Central memory CD4-positive, alpha-beta T cell (primary cell): ENCODE measurements at regions not wholly inside any gene's neighbourhood (a gene's known extent, or its start where the extent isn't known, plus 50 kb on each side); places are given as distances from the start of the nearest gene placed in this dataset.
"Not testable (repeated sequence)": the region's sequence is repeated elsewhere in the genome, so short reads cannot be mapped to it uniquely, and the experiment has no call there.

Experiments
- DNase-seq: peaks from one replicate; pipeline ENCODE4 v3.0.0; 2022

DNA sequence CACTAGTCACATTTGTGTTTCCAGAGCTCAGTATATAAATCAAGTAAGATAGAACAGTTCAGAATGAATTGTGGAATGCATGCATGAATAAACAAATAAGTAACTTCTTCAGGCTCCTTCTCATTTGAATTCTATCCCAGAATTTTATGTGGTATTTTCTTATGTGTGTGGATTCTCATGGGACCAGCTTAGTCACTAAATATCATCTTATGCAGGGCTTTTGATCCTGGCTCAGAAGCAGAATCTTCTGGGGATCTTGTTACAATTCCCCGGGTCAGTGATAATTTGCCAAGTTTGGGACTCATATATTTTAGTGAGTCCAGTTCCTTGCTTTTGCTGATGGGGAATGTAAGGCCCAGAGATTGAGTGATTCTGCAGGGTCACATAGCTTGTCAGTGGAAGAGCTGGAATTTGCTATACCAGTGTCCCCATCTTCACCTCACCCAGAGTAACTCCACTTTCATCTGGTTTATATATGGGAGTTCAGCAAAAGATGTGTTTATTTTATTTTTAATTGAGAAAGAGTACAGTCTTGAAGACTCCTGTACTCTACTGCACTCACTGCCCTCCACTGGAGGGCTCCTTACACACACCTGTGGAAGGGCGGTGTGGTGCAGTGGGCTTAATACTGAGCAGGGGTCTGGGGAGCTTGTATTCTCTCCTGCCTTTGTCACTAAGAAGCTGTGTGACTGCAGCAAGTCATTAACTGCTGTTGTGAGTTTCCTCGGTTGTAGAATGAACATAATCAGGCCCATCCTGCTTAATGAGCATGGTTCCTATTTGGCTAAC lies 198.2 kb upstream of the CXorf66 start:
- no peak for DNase-seq

DNA sequence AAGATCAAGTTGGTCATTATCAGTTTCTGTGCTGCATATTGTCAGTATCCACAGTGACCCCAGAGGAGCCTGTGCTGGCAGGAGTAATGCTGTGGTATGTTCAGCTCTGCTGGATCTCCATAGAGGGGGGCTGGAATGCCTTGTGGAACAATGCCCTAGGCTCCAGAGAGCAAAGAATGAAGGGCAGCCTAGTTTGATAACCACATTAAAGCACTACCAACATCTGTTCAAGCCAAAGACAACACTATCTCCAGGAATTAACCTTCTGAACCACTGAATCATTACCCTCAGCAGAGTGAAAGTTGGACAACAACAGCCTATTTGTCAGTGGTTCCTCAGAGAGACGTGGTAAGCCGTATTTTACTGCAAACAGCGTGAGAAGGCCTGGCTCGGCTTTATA lies 192.3 kb upstream of the CXorf66 start:
- DNase-seq = no peak

DNA sequence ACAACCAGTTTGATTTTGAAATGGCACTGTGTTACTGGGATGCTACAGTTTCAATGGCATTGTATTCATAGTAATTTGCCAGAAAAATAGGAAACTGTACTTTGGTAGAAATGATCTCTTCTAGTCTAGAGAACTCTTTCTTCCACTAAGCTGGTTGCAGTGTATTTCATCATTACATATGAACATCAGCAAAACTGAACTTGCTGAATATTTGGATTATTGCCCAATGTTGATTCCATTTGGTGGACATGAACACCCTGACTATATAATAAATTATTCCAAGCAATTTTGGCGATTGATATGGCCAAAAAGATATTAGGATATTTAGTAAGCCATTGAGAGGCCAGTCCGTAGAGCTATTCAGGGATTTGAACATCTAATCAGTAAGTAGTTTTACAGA lies 191.8 kb upstream of the CXorf66 start:
- no peak for DNase-seq

DNA sequence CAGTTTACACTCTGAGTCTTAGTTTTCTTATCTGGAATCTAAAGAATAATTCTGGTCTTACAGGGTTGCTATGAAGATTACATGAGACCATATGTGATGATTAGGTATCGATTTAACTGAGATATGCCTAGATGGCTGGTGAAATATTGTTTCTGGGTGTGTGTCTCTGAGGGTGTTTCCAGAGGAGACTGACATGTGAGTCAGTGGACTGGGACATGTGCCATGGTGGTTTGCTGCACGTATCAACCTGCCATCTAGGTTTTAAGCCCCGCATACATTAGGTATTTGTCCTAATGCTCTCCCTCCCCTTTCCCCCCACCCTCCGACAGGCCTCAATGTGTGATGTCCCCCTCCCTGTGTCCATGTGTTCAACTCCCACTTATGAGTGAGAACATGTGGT lies 186.0 kb upstream of the CXorf66 start:
- no peak for DNase-seq

DNA sequence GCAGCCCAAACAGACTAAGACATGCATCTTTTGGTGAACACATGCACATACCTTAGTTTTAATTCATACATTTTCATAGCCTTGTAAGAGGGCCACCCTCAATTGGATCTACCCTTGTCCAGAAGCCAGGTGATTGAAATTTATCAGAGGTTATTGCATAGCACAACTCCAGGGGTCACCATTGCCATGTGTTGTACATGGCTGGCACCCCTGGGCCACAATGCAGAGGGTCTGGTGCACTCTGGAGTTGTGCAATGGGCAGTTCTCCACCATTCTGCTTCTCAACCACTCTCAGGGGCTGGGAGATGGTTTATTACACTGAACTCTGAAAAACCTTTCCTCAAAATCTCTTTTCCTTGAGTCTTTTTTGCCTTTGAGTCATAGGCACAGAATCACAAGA lies 184.4 kb upstream of the CXorf66 start:
- DNase-seq = no peak

DNA sequence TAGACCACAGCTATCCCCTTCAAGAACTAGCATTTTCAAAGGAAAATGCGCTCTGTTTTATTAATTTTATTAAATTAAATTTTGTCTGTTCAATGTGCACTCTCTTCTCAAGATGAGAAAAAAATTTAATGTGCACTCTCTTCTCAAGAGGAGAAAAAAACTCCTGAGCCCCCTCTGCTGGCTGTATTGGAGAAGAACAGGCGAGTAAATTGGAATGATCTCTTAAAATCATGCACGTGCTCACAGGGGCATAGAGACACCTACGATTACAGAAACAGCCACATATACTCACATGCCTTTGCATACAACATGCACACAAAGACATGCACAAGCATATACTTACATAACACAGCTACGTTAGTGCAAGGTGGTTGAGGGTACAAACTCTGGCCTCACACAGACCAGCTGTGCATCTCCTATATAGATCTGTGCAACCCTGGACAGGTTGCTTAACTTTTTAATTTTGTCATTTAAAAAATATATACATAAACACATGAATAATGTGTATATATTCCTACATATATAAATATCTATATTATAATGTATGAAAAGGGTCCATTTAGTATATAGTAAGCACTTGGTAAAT lies 176.2 kb upstream of the CXorf66 start:
- peak; percentile 17 for DNase-seq

DNA sequence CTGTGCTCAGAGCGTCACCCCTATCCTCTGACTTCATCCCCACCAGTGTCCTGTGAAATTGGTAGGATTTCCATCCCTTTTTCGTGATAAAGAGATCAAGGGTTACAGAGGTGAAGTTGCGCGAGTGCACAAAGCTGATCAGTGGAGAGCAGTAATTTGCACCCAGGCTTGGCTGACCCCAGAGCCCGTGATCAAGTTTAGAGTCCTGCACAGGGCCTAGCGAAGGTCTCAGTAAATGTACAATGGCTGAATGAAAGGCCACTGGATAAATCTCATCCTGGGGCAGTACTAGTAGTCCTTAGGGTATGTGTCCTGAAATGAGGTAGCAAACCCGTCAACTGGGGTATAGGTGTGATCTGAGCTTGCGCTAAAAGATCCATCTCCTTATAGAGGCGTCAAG lies 173.2 kb upstream of the CXorf66 start:
- DNase-seq = not testable (repeated sequence)

DNA sequence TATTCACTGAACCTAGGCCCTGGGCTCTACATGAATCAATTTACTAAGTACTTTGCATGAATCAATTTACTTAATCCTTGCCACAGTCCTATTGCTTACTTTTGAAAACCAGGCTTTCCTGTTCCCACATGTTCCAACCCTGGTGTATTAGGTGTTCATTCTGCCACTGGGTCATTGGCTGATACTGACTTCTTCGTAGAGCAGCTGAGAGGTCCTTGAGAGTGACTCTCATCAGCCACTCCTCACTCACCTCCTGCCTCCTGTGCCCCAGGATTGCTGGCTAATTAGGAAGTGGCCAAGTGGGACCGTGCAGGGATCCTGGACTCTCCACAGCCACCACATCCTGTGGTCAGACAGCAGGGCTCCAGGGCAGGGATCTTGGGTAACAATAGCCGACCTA lies 172.7 kb upstream of the CXorf66 start:
- DNase-seq = not testable (repeated sequence)

DNA sequence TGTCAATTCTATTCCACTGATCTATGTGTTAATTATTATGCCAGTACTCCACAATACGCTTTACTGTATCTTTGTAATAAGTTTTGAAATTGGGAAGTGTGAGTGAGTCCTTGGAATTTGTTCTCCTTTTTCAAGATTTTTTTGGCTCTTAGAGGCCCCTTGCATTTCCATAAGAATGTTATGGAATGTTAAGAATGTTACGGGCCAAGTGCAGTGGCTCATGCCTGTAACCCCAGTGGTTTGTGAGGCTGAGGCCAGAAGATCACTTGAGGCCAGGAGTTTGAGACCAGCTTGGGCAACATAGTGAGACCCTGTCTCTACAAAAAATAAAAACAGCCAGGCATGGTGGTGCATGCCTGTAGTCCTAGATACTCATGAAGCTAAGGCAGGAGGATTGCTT lies 167.6 kb upstream of the CXorf66 start:
- no peak for DNase-seq

DNA sequence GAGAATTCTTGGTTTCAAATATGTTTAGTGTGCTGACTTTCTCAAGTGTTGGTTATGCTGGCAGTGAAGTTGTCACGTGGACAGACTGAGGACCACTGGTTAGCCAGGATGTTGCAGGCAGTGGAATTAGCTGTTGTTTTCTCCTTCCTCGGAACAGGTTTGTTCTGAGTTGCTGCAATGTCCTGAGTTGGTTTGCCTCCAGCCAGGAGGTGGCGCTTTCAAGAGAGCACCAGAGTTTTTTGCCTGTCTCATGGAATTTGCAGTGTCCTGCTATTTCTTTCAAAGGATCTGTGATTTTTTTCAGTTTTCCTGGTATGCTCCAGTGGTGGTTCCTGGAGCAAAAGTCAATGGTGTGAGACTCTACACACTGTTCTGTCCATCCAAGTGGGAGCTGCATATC lies 158.1 kb upstream of the CXorf66 start:
- DNase-seq = no peak

DNA sequence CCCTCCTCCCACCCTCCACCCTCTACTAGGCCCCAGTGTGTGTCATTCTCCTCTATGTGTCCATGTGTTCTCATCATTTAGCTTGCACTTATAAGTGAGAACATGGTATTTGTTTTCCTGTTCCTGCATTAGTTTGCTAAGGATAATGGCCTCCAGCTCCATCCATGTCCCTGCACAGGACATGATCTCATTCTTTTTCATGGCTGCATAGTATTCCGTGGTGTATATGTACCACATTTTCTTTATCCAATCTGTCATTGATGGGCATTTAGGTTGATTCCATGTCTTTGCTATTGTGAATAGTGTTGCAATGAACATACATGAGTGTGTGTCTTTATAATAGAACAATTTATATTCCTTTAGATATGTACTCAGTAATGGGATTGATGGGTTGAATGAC lies 148.7 kb upstream of the CXorf66 start:
- not testable (repeated sequence) for DNase-seq

DNA sequence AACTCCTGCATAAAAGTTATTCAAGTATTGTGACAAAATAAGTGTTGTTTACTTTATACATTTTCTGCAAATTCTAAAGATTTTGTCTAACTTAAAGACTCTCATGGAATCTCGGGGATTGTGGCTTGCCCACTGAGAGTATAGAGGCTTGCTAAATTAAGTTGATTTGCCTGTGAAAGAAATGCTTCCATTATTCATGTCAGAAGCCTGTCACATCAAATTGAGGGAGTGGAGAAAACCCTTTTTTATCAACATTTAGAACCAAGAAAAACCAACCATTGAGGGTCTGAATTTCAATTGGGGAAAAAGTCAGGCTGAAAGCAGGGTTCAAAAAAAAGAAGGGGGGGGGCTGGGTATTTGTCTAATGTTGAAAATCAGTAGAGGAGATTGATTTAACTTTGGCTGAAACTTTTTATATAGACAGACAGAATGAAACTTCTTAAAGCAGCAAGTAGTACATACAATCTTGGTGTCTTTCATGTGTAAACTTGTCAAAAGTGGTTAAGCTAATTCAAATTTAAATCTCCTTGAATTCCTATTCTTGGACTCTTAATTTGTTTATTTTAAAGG lies 144.8 kb upstream of the CXorf66 start:
- no peak for DNase-seq

DNA sequence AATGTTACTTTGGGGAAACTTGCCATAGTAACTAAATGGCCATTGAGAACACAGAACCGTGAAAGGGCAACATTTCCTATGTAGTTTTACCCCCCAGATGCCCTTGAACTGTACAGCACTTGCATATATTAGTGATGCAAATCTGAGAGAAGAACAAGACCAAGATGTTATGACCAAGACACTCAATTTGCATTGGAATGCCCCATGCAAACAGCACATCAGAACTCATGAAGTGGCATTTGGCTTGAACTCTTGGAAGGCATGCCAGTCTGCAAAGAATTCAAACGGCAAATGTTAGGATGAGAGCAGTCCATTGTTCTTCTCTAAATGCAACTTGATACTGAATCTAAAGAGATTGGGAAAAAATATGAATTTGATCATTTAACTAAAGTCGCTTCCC lies 139.4 kb upstream of the CXorf66 start:
- no peak for DNase-seq

DNA sequence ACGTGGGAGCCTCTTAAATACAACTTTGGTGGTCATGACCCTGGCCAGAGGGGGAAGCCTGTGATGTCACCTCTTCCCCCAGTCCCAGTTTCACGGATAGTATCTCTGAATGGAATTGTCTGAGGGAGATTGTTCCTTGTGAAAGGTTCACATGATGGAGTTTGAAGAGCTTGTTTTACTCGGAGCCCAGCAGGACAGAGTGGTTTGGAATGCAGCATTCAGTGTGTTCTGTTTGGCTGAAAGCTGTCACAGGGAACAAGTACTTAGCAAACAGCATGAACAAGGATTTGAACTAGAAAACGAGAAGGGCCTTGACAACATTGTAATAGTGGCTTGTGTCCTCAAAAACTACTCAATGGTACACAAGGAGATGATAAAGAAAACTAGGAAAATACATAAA lies 133.9 kb upstream of the CXorf66 start:
- no peak for DNase-seq

DNA sequence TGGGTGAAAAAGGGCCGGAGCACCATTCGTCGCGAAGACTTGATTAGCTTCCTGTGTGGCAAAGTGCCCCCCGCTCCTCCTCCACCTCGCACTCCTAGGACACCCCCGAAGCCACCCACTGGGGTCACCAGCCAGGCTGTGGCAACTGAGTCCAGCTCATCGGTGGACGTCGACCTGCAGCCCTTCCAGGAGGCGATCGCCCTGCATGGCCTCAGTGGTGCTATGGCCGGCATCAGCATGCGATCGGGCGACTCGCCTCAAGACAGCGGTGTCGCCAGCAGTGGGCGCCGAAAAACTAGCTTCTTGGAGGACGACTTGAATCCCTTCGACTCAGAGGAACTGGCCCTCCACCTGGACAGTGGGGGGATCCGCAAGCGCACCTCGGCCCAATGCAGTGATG lies 126.8 kb upstream of the CXorf66 start:
- no peak for DNase-seq

DNA sequence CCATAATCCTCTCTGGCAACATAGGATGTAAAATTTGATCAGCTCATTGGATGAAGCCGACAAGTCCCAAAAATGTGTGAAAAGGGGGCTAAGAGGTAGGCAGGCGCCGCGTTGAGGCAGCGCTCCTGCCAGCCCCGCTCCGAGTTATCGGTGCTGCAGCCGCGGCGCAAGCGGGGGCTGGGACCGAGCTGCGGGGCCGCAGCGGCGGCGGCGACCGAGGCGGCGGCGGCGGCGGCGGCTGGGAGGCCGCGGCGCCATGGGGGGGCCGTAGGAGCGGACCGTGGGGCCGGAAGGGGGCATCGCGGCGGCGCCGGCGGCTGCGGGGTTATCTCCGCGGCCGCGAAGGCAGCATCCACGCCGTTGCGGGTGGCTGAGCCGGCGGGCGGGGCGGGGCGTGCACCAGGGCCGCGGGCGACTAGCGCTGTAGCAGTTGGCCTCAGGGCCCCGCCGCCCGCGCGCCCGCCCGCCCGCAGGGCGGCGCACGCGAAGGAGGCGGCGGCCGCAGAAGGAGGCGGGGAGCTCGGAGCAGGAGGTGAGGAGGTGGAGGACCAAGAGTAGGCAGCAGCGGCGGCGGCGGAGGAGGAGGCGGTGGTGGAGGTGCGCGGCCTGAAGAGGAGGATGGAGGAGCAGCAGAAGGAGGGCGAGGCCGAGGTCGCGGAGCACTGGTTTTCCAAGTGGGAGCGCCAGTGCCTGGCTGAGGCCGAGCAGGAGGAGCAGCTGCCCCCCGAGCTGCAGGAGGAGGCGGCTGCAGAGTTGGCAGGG lies 126.0 kb upstream of the CXorf66 start:
- peak; percentile 12 for DNase-seq

DNA sequence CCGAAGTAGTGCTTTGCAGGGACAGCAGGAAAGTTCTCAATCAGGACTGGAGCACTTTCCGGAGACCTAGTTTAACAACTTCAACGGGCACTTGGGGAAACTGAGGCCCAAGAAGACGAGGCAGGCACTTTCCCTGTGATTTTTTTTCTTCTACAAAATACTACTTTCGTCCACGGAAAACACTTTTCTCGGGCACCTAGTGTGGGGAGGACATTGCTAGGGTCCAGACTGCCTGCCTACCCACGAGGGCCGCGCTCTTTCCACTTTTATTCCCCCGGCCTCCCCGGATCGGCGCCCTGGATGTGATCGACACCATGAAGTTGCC lies 125.4 kb upstream of the CXorf66 start:
- DNase-seq = no peak

DNA sequence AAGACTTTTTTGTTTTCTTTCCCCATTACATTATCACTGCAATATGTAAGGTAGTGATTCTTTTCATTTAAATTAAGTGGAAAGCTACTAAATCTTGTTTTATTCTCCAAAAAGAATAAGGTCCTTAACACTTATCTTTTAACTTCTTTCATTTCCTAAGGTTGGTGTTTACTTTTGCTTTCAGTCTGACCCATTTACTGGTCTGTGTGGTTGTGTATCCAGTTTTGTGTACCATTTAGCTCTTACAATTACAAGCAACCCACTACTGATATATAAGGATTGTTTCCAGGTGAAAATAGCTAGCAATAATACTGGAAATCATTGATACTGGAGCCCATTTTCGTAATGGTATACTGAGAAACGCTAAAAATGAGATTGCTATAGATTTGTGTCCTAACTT lies 123.1 kb upstream of the CXorf66 start:
- no peak for DNase-seq

DNA sequence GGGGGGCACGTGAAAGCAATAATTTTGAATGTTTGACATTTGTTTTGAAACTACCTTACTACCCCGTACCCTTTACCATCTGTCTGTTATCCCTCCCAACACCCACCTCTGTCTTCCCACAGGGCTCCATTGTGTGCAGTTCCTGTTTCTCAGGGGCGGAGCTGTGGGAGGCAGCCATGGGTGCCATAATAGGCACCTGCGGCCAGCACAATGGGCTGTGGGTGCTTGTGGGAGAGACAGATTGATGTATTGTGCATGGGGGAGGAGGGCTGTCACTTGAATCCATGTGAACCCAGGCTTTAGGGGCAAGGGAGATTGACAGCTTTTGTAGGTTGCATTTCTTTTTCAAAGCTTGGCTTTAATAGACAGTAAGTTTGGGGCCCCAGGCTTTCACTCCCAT lies 122.6 kb upstream of the CXorf66 start:
- no peak for DNase-seq

DNA sequence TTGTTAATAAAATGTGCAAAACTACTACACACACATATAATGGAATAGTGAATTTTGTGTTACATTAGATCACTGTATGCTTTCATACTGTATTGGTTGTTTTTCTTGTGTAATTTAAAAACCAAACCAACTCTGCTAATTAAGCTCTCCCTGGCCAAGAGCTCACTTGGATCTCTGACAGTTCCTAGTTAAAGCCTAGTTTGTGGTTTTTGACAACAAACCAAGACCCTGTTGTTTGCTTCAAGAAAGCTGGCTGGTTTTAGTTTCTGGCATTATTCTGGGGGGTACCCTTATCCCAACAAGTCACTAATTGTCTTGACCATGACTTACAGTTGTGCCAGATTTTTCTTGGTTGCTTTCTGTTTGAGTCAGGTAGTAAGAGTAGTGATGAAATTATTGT lies 121.4 kb upstream of the CXorf66 start:
- no peak for DNase-seq

DNA sequence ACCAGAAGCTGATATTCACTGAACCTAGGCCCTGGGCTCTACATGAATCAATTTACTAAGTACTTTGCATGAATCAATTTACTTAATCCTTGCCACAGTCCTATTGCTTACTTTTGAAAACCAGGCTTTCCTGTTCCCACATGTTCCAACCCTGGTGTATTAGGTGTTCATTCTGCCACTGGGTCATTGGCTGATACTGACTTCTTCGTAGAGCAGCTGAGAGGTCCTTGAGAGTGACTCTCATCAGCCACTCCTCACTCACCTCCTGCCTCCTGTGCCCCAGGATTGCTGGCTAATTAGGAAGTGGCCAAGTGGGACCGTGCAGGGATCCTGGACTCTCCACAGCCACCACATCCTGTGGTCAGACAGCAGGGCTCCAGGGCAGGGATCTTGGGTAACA lies 109.5 kb upstream of the CXorf66 start:
- not testable (repeated sequence) for DNase-seq

DNA sequence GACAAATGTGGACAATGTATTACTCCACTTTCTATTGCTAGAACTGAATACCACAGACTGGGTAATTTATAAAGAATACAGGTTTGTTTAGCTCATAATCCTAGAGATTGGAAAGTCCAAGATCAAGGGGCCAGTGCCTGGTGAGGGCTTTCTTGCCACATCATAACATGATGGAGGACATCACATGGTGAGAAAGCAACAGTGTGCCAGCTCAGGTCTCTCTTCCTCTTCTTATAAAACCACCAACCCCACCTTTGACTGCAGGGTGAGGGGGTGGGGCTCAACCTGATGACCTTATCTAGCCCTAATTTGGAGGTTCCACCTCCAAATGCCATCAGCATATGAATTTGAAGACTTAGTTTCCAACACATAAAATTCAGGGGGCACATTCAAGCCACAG lies 105.7 kb upstream of the CXorf66 start:
- DNase-seq = no peak

DNA sequence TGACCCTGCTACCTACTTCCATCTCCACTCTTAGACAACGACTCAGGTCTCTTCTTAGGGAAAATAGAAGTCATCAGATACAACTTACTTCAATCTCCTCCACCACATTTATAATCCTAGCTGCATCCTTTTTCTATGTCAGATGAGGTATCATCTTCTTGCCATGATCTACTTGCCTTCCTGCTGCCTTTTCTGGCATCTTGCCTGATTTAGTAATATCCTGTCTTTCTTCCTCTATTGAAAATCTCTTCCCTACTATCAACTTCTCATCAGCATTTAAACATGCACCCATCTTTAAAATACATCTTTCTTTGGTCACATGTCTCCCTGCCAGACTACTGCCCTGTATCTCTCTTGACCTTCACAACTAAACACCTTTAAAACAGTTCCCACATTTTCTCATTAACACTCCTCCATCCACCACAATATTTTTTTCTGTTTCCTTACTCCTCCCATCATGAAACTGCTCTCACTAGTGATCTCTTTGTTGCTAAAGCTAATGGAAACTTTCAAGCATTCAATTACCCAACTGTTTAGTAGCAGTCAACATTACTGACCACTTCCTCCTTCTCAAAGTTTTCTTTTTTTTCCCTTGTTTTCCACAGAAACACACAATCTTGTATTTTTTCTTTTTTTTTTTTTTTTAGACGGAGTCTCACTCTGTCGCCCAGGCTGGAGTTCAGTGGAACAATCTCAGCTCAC lies 100.8 kb upstream of the CXorf66 start:
- DNase-seq = no peak
